ENCODE measurements at regions not wholly inside any gene's neighbourhood (a gene's known extent, or its start where the extent isn't known, plus 50 kb on each side); places are given as distances from the start of the nearest gene placed in this dataset.

DNA sequence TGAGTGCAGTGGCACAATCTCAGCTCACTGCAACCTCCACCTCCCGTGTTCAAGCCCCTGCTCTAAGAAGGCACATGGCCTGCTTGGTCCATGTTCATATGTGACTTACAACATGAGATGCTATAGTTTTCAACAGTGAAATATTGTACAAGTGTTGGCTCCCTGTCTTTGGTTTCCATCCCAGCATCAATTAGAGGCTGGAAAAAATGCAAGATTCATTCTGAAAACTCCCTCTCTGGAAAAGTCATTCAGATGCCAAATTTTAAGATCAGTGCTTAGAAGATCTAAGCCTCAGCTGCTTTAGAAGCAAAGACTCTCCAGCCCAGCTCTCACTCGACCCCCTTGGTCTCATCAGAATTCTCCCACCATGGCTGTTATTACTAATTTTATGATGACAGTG, 398.9 kb downstream of the KIF16B start:
- TF ChIP-seq, protein P1, sequence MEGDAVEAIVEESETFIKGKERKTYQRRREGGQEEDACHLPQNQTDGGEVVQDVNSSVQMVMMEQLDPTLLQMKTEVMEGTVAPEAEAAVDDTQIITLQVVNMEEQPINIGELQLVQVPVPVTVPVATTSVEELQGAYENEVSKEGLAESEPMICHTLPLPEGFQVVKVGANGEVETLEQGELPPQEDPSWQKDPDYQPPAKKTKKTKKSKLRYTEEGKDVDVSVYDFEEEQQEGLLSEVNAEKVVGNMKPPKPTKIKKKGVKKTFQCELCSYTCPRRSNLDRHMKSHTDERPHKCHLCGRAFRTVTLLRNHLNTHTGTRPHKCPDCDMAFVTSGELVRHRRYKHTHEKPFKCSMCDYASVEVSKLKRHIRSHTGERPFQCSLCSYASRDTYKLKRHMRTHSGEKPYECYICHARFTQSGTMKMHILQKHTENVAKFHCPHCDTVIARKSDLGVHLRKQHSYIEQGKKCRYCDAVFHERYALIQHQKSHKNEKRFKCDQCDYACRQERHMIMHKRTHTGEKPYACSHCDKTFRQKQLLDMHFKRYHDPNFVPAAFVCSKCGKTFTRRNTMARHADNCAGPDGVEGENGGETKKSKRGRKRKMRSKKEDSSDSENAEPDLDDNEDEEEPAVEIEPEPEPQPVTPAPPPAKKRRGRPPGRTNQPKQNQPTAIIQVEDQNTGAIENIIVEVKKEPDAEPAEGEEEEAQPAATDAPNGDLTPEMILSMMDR (conservative IDR thresholded peaks at IDR 0.05): no peak
- no peak for TF ChIP-seq EZH2 (IDR thresholded peaks at IDR 0.05; ENCODE audit: low read depth)
